GM23338 (cell line): ENCODE measurements at regions not wholly inside any gene's neighbourhood (a gene's known extent, or its start where the extent isn't known, plus 50 kb on each side); places are given as distances from the start of the nearest gene placed in this dataset.

Source experiments
- ATAC-seq: fragments of 200-7000 bp; cut with Tn5 transposase; 3 replicates; pipeline ENCODE4 v1.9.1; 2020
- DNase-seq: peaks from one replicate; pipeline ENCODE4 v3.0.0-alpha.2; 2015; ENCODE audit warnings: low spot score
- H2AFZ ChIP-seq: fragments of 200-600 bp; sonication (generic); 2 replicates; pipeline ENCODE4 v1.8.0; 2016; ENCODE audit warnings: antibody characterized with exemption, mild to moderate bottlenecking, moderate library complexity
- H3F3A ChIP-seq: fragments of 200-600 bp; sonication (generic); replicated peaks from 2 replicates; pipeline ENCODE4 v1.8.0; 2017; ENCODE audit warnings: antibody characterized with exemption, mixed run types, low read depth
- H3K27ac ChIP-seq: fragments of 200-600 bp; sonication (generic); 2 replicates; pipeline ENCODE4 v1.6.1; 2016; ENCODE audit warnings: low read depth
- H3K27me3 ChIP-seq: fragments of 200-600 bp; sonication (generic); 2 replicates; pipeline ENCODE4 v1.8.0; 2016; ENCODE audit warnings: mild to moderate bottlenecking, mixed run types, moderate library complexity; ENCODE audit not compliant: insufficient read depth
- H3K36me3 ChIP-seq: fragments of 200-600 bp; sonication (generic); 2 replicates; pipeline ENCODE4 v1.8.0; 2016; ENCODE audit warnings: mild to moderate bottlenecking; ENCODE audit not compliant: insufficient read depth
- H3K4me1 ChIP-seq: fragments of 200-600 bp; sonication (generic); 2 replicates; pipeline ENCODE4 v1.8.0; 2016; ENCODE audit warnings: mild to moderate bottlenecking, moderate library complexity; ENCODE audit not compliant: insufficient read depth
- H3K4me2 ChIP-seq: fragments of 200-600 bp; sonication (generic); 2 replicates; pipeline ENCODE4 v1.7.1; 2017; ENCODE audit warnings: mixed run types
- H3K4me3 ChIP-seq: fragments of 200-600 bp; sonication (generic); 2 replicates; pipeline ENCODE4 v1.6.1; 2016; ENCODE audit warnings: mixed run types
- H3K79me2 ChIP-seq: fragments of 200-600 bp; sonication (generic); replicated peaks from 2 replicates; pipeline ENCODE4 v1.8.0; 2017; ENCODE audit warnings: mild to moderate bottlenecking; ENCODE audit not compliant: insufficient read depth
- H3K9me2 ChIP-seq: fragments of 200-600 bp; sonication (generic); 2 replicates; pipeline ENCODE4 v1.8.0; 2017; ENCODE audit not compliant: insufficient read depth
- H4K20me1 ChIP-seq: fragments of 200-600 bp; sonication (generic); replicated peaks from 2 replicates; pipeline ENCODE4 v1.8.0; 2017; ENCODE audit warnings: mild to moderate bottlenecking; ENCODE audit not compliant: insufficient read depth
- H3K27ac Mint-ChIP-seq: 2 replicates; pipeline ENCODE4 v1.8.0; 2020; ENCODE audit warnings: inconsistent platforms, mild to moderate bottlenecking, moderate library complexity, mixed read lengths
- H3K27me3 Mint-ChIP-seq: 3 replicates; pipeline ENCODE4 v1.8.0; 2022; ENCODE audit warnings: low read depth, mild to moderate bottlenecking, moderate library complexity, mixed read lengths, inconsistent platforms; ENCODE audit not compliant: insufficient read depth, poor library complexity
- H3K36me3 Mint-ChIP-seq: 3 replicates; pipeline ENCODE4 v1.8.0; 2021; ENCODE audit warnings: low read depth, mild to moderate bottlenecking, inconsistent platforms, moderate library complexity, mixed read lengths
- H3K4me1 Mint-ChIP-seq: 3 replicates; pipeline ENCODE4 v1.8.0; 2020; ENCODE audit warnings: mild to moderate bottlenecking, inconsistent platforms, mixed read lengths
- H3K4me3 Mint-ChIP-seq: 3 replicates; pipeline ENCODE4 v1.8.0; 2021; ENCODE audit warnings: moderate library complexity, mild to moderate bottlenecking, inconsistent platforms, mixed read lengths
- H3K9me3 Mint-ChIP-seq: 3 replicates; pipeline ENCODE4 v1.8.0; 2020; ENCODE audit warnings: moderate library complexity, mild to moderate bottlenecking, inconsistent platforms, mixed read lengths
- CREB1 ChIP-seq: fragments of 250-450 bp; sonication (Bioruptor Pico); IDR thresholded peaks from 2 replicates; pipeline ENCODE4 v1.5.0; 2020; ENCODE audit warnings: low read depth, mild to moderate bottlenecking, moderate library complexity
- CTCF ChIP-seq, 2 experiments: fragments of 200-600 bp in 1 of 2; sonication (generic) in 1 of 2; conservative IDR thresholded peaks; 2 replicates each; pipeline versions ENCODE4 v1.5.1 to v1.6.1; 2016 to 2017; ENCODE audit warnings: antibody characterized with exemption in 2 of 2, low read depth in 2 of 2, mild to moderate bottlenecking in 2 of 2, moderate library complexity in 1 of 2
- ETS1 ChIP-seq: IDR thresholded peaks from 2 replicates; pipeline ENCODE4 v1.6.1; 2016; ENCODE audit warnings: antibody characterized with exemption
- EZH2 ChIP-seq: fragments of 200-600 bp; sonication (generic); IDR thresholded peaks from one replicate; pipeline ENCODE4 v1.8.0; 2017; ENCODE audit warnings: antibody characterized with exemption, mild to moderate bottlenecking, low read depth; ENCODE audit not compliant: unreplicated experiment
- EZH2phosphoT487 ChIP-seq: fragments of 200-600 bp; sonication (generic); IDR thresholded peaks from one replicate; pipeline ENCODE4 v1.8.1; 2018; ENCODE audit warnings: antibody characterized with exemption; ENCODE audit not compliant: unreplicated experiment
- JUNB ChIP-seq: IDR thresholded peaks from one replicate; pipeline ENCODE4 v1.6.1; 2016; ENCODE audit warnings: antibody characterized with exemption; ENCODE audit not compliant: unreplicated experiment
- NANOG ChIP-seq: IDR thresholded peaks from 2 replicates; pipeline ENCODE4 v1.6.1; 2016; ENCODE audit warnings: antibody characterized with exemption, borderline replicate concordance
- POLR2AphosphoS5 ChIP-seq: IDR thresholded peaks from 2 replicates; pipeline ENCODE4 v1.6.1; 2016; ENCODE audit warnings: antibody characterized with exemption, low read depth
- REST ChIP-seq: IDR thresholded peaks from one replicate; pipeline ENCODE4 v1.6.1; 2018; ENCODE audit warnings: antibody characterized with exemption; ENCODE audit not compliant: unreplicated experiment
- STAT1 ChIP-seq: IDR thresholded peaks from one replicate; pipeline ENCODE4 v1.6.1; 2016; ENCODE audit warnings: antibody characterized with exemption; ENCODE audit not compliant: unreplicated experiment
- ZNF114 ChIP-seq: fragments of 250-450 bp; sonication (Bioruptor Pico); IDR thresholded peaks from 2 replicates; pipeline ENCODE4 v1.5.0; 2020; ENCODE audit warnings: mild to moderate bottlenecking, moderate library complexity
- ZNF331 ChIP-seq: fragments of 250-450 bp; sonication (Bioruptor Pico); IDR thresholded peaks from 2 replicates; pipeline ENCODE4 v1.5.0; 2020; ENCODE audit warnings: low read depth, mild to moderate bottlenecking, moderate library complexity
- ZNF462 ChIP-seq: fragments of 250-450 bp; sonication (Bioruptor Pico); IDR thresholded peaks from 2 replicates; pipeline ENCODE4 v1.5.0; 2020; ENCODE audit warnings: mild to moderate bottlenecking, moderate library complexity

GRCh38 chr21:41573902-41574690 lies 66.1 kb upstream of the TMPRSS2 start:
- H3K9me2 ChIP-seq: 0 out of 2 replicates have a peak, but pooled peaks cover 3% of the 10 kb centered on the region
- no peaks in the 10 kb centered on the region for H3F3A ChIP-seq
- H4K20me1 ChIP-seq: no peaks in the 10 kb centered on the region
- Mint-ChIP-seq H3K4me1 (no peaks in the 10 kb centered on the region), H3K27ac (no peak overlapping the region), H3K36me3 (peaks cover 7% of the 10 kb centered on the region; the same call in 2 of the 3 replicates), H3K4me3 (no peak overlapping the region), H3K9me3 (peaks cover 47% of the 10 kb centered on the region), H3K27me3 (peaks cover 2% of the 10 kb centered on the region)
- no peaks in the 10 kb centered on the region for H3K79me2 ChIP-seq
- H2AFZ ChIP-seq: no peak overlapping the region
- no peak overlapping the region for H3K27ac ChIP-seq
- no peaks in the 10 kb centered on the region for H3K4me1 ChIP-seq
- TF ChIP-seq ZNF462 (CRISPR knock-in tag) (no peak), ETS1 (no peak), JUNB (no peak), REST (no peak), POLR2AphosphoS5 (no peak), CREB1 (CRISPR knock-in tag) (no peak), STAT1 (no peak), NANOG (no peak), EZH2phosphoT487 (no peak), CTCF (conservative IDR thresholded peaks at IDR 0.05; ENCODE audit: low read depth in 2 of 2) (no peak), ZNF331 (CRISPR knock-in tag) (no peak), EZH2 (no peak), ZNF114 (no peak)
- DNase-seq: no peak
- no peak overlapping the region for H3K4me2 ChIP-seq
- no peaks in the 10 kb centered on the region for H3K36me3 ChIP-seq
- no peak overlapping the region for H3K4me3 ChIP-seq
- H3K27me3 ChIP-seq: no peaks in the 10 kb centered on the region
- ATAC-seq: no peak
